ENCODE measurements at regions not wholly inside any gene's neighbourhood (a gene's known extent, or its start where the extent isn't known, plus 50 kb on each side); places are given as distances from the start of the nearest gene placed in this dataset.

- TF ChIP-seq BCL11A (IDR thresholded peaks at IDR 0.05; ENCODE audit: low read depth in 2 of 2, low read length in 2 of 2) (no peak), SIRT6 (IDR thresholded peaks at IDR 0.05; ENCODE audit: low read length) (no peak), CHD7 (IDR thresholded peaks at IDR 0.05; ENCODE audit: insufficient replicate concordance, low read length) (no peak), EGR1 (IDR thresholded peaks at IDR 0.05; ENCODE audit: borderline replicate concordance, low read depth, low read length) (no peak), SRF (IDR thresholded peaks at IDR 0.05; ENCODE audit: low read depth, low read length) (no peak), CHD1 (IDR thresholded peaks at IDR 0.05; ENCODE audit: low read depth, low read length) (no peak), CEBPB (IDR thresholded peaks at IDR 0.05; ENCODE audit: low read depth, low read length) (no peak)
Measured at GRCh38 chr1:59028048-59028447, 244.2 kb upstream of the JUN start (continued).

Data from H1 (cell line).